ENCODE measurements at regions not wholly inside any gene's neighbourhood (a gene's known extent, or its start where the extent isn't known, plus 50 kb on each side); places are given as distances from the start of the nearest gene placed in this dataset.

DNA sequence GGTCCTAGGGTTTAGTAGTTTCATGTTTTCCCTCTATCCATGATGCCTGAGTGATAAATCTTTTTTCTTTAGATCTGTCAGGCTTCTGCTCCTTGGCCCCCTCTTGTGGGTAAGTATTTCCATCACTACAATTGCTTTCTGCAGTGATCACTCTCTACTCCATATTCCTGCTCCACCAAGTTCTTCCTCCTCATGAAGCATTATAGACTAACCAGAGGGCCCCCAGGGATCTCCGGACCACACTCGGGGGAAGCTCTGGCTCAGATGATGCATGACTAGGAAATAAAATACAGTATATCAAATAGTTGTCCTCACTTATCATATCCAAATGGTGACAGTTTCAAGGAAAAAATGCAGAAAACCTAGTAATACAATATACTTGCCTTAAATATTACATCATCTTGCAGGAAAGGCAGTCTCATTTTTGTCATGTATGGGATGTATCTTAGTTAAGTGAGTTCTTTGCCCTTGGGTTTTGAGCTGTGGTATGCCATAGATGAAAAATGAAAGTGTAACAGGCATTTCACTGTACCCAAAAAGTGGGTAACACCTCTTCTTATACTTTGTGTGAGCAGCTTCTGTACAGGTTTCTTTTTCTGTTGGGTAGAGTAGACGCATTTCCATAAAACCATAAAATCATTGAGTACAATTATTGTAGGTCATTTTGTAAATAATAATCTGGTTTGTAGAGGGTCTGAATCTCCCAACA lies 200.9 kb upstream of the EYA4 start:
- no peak for TF ChIP-seq POLR2AphosphoS5 (IDR thresholded peaks at IDR 0.05; ENCODE audit: low read depth, low read length)

DNA sequence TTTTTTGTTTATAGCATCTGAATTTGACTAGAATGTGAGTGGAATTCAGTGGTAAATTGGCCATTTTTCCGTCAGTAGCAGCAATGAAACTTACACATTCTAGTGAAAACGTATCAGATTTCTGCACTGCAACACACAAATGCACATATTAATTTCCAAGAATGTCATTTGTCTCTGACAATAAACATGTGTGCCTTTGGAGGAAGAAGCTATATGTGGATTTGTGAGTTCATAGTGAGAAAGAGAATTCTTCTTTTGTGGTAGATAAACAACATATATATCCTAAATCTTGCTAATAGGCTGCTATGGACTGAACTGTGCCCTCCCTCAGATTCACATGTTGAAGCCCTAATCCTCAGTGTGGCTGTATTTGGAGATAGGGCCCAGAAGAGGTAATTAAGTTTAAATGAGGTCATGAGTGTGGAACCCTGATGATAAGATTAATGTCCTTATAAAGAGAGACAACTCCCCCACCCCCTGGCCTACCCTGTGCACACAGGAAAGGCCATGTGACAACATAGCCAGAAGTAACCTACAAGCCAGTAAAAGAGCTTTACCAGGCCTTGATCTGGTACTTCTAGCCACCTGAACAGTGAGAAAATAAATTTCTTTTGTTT lies 200.2 kb upstream of the EYA4 start:
- TF ChIP-seq POLR2AphosphoS5 (IDR thresholded peaks at IDR 0.05; ENCODE audit: low read depth, low read length) (no peak), SIN3A (IDR thresholded peaks at IDR 0.05; ENCODE audit: borderline replicate concordance, insufficient read depth, low read length) (no peak), FOXP2 (optimal IDR thresholded peaks at IDR 0.05; ENCODE audit: borderline replicate concordance, extremely low read depth, extremely low read length, insufficient read depth) (no peak), TAF1 (IDR thresholded peaks at IDR 0.05; ENCODE audit: borderline replicate concordance, insufficient read depth, low read length) (no peak)
- TF ChIP-seq, protein P1, sequence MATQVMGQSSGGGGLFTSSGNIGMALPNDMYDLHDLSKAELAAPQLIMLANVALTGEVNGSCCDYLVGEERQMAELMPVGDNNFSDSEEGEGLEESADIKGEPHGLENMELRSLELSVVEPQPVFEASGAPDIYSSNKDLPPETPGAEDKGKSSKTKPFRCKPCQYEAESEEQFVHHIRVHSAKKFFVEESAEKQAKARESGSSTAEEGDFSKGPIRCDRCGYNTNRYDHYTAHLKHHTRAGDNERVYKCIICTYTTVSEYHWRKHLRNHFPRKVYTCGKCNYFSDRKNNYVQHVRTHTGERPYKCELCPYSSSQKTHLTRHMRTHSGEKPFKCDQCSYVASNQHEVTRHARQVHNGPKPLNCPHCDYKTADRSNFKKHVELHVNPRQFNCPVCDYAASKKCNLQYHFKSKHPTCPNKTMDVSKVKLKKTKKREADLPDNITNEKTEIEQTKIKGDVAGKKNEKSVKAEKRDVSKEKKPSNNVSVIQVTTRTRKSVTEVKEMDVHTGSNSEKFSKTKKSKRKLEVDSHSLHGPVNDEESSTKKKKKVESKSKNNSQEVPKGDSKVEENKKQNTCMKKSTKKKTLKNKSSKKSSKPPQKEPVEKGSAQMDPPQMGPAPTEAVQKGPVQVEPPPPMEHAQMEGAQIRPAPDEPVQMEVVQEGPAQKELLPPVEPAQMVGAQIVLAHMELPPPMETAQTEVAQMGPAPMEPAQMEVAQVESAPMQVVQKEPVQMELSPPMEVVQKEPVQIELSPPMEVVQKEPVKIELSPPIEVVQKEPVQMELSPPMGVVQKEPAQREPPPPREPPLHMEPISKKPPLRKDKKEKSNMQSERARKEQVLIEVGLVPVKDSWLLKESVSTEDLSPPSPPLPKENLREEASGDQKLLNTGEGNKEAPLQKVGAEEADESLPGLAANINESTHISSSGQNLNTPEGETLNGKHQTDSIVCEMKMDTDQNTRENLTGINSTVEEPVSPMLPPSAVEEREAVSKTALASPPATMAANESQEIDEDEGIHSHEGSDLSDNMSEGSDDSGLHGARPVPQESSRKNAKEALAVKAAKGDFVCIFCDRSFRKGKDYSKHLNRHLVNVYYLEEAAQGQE (IDR thresholded peaks at IDR 0.05; ENCODE audit: insufficient read depth in 1 of 2, low read depth in 2 of 2, low read length in 2 of 2), result no peak

DNA sequence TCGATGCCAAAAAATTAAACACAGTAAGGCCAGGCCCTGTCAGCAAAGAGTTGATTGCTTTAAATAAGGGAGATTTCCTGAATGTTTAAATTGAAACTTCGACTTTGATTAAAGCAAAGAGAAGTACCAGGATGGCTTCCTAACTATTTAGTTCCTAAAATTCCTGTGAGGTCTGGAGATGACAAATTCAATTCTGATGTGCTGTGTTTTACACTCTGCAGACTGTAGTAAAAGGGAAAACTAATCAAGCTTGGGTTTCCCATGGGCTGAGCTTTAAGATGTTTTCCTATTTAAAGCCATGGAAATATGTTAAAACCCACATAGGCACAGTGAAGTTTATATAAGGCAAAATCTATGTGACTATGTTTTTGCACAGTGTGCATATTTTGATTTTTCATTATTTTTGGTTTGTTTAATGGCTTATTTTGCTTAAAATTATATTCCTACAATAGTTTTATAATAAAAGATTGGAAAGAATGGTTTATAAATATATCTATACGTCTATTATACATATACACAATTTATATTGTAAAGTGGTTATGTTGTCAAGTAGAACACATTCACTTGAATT lies 198.5 kb upstream of the EYA4 start:
- TF ChIP-seq, protein P1 (IDR thresholded peaks at IDR 0.05; ENCODE audit: insufficient read depth in 1 of 2, low read depth in 2 of 2, low read length in 2 of 2), result no peak
- TF ChIP-seq TAF1 (IDR thresholded peaks at IDR 0.05; ENCODE audit: borderline replicate concordance, insufficient read depth, low read length) (no peak), SIN3A (IDR thresholded peaks at IDR 0.05; ENCODE audit: borderline replicate concordance, insufficient read depth, low read length) (no peak), FOXP2 (optimal IDR thresholded peaks at IDR 0.05; ENCODE audit: borderline replicate concordance, extremely low read depth, extremely low read length, insufficient read depth) (no peak), POLR2AphosphoS5 (IDR thresholded peaks at IDR 0.05; ENCODE audit: low read depth, low read length) (no peak)

DNA sequence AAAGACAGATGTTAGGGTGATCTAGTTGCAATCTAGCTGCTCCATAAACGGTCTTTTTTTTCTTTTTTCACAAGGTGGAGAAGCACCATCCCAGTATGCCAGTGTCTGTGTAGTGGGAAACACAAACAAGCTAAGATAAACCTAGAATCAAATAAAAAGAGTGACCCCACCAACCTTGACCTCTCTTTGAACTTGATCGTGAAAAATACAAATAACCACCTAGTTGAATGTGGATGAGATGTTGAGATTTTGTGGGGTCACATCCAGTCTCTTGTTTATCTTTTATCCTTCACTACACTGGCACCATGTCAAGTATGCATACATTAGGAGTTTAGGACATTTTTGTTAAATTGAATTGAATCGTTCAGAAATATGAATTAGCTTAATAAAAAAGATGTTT lies 194.6 kb upstream of the EYA4 start:
- TF ChIP-seq TAF1 (IDR thresholded peaks at IDR 0.05; ENCODE audit: borderline replicate concordance, insufficient read depth, low read length) (no peak), POLR2AphosphoS5 (IDR thresholded peaks at IDR 0.05; ENCODE audit: low read depth, low read length) (no peak), SIN3A (IDR thresholded peaks at IDR 0.05; ENCODE audit: borderline replicate concordance, insufficient read depth, low read length) (no peak), FOXP2 (optimal IDR thresholded peaks at IDR 0.05; ENCODE audit: borderline replicate concordance, extremely low read depth, extremely low read length, insufficient read depth) (no peak)
- TF ChIP-seq, protein P1 (IDR thresholded peaks at IDR 0.05; ENCODE audit: insufficient read depth in 1 of 2, low read depth in 2 of 2, low read length in 2 of 2), result no peak

DNA sequence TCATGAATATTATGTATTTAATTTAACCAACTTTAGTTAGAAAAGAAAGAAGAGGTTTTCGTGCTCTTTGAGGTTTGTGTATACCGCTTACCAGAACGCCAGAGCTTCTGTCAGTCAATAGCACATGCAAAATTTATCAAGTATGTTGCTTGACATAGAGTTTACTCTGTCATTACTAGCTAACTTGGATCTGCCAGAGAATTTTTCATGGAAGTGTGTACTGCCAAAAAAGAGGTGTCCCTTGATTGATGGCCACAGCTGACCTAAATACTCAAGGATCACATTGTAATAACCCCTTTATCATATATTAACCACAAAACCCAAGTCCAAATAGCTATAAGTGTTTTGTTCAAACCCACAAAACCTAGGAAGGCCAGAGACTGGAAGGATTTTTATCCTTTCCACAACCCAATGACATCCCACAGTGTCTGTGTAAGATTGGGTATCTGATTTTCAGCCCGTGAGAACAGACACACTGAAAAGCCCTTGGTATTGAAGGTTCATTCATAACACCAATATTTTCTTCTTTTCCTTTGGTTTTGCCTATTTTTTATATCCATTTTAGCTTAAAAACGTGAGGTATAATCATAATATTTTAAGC lies 194.0 kb upstream of the EYA4 start:
- no peak for TF ChIP-seq POLR2AphosphoS5 (IDR thresholded peaks at IDR 0.05; ENCODE audit: low read depth, low read length)
- TF ChIP-seq, protein P1 (IDR thresholded peaks at IDR 0.05; ENCODE audit: insufficient read depth in 1 of 2, low read depth in 2 of 2, low read length in 2 of 2), result no peak
- no peak for TF ChIP-seq TAF1 (IDR thresholded peaks at IDR 0.05; ENCODE audit: borderline replicate concordance, insufficient read depth, low read length)
- TF ChIP-seq SIN3A (IDR thresholded peaks at IDR 0.05; ENCODE audit: borderline replicate concordance, insufficient read depth, low read length), result no peak
- no peak for TF ChIP-seq FOXP2 (optimal IDR thresholded peaks at IDR 0.05; ENCODE audit: borderline replicate concordance, extremely low read depth, extremely low read length, insufficient read depth)
